GM19023 (cell line): ENCODE measurements at regions not wholly inside any gene's neighbourhood (a gene's known extent, or its start where the extent isn't known, plus 50 kb on each side); places are given as distances from the start of the nearest gene placed in this dataset.
"Not testable (repeated sequence)": the region's sequence is repeated elsewhere in the genome, so short reads cannot be mapped to it uniquely, and the experiment has no call there.

Experiments used
- ATAC-seq: cut with Tn5 transposase; IDR thresholded peaks from one replicate; pipeline ENCODE4 v1.9.1; 2021; ENCODE audit warnings: mild to moderate bottlenecking, moderate library complexity; ENCODE audit not compliant: unreplicated experiment

- ATAC-seq = no peak
These were observed 157.2 kb upstream of the MYRIP start for GRCh38 chr3:39651993-39652739.

DNA sequence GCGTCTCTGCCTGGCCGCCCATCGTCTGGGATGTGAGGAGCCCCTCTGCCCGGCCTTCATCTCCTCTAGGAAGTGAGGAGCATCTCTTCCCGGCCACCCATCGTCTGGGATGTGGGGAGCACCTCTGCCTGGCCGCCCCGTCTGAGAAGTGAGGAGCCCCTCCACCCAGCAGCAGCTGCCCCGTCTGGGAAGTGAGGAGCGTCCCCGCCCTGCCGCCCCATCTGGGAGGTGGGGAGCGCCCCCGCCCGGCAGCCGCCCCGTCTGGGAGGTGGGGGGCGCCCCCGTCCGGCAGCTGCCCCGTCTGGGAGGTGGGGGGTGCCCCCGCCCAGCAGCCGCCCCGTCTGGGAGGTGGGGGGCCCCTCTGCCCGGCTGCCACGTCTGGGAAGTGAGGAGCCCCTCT lies 153.7 kb upstream of the MYRIP start:
- not testable (repeated sequence) for ATAC-seq

GRCh38 chr3:39657075-39657474 lies 152.3 kb upstream of the MYRIP start:
- ATAC-seq = no peak

- ATAC-seq = no peak
These were observed 151.6 kb upstream of the MYRIP start for GRCh38 chr3:39657775-39658174.

- no peak for ATAC-seq
These were observed 144.5 kb upstream of the MYRIP start for GRCh38 chr3:39664931-39665330.

- ATAC-seq = no peak
These were observed 144.0 kb upstream of the MYRIP start for GRCh38 chr3:39665441-39665840.

- ATAC-seq = no peak
These were observed 141.0 kb upstream of the MYRIP start for GRCh38 chr3:39668420-39668819.

DNA sequence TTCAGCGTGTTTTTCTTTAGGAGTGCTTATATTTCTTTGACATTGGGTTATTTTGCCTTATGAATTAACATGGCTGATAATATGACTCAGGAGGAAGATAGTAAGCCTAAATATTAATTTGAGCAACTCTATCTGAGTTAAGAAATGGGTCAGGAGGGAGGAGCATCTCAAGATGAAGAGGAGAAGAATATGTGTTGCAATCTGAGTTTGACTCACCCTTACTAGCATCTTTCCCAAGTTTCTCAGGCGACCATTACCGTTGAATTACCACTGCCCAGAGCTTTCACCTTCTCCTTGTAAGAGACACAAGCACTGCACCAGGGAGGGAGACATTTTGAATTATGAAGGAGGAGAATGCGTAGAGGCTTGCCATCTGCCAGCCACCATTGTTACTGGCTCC lies 138.3 kb upstream of the MYRIP start:
- no peak for ATAC-seq

DNA sequence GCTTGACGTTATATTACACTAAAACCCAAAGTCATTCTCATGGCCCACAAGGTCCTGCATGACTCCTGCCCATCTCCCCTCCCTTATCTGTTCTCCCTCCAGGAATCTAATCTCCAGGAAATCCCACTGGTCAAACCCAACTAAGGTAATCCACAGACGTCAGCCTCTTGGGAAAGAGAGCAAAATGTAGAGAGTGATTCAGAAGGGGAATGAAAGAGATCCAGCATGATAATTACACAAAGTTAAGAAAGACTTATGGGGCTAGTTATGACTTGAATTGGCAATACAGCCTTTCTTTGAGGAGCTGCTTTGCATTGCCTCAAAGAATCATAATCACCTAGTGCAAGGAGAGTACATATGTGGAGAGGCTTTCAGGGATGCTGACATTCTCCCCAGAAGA lies 137.8 kb upstream of the MYRIP start:
- no peak for ATAC-seq

- no peak for ATAC-seq
These were observed 104.0 kb upstream of the MYRIP start for GRCh38 chr3:39705351-39705900.

- ATAC-seq = no peak
These were observed 102.0 kb upstream of the MYRIP start for GRCh38 chr3:39707314-39707909.

DNA sequence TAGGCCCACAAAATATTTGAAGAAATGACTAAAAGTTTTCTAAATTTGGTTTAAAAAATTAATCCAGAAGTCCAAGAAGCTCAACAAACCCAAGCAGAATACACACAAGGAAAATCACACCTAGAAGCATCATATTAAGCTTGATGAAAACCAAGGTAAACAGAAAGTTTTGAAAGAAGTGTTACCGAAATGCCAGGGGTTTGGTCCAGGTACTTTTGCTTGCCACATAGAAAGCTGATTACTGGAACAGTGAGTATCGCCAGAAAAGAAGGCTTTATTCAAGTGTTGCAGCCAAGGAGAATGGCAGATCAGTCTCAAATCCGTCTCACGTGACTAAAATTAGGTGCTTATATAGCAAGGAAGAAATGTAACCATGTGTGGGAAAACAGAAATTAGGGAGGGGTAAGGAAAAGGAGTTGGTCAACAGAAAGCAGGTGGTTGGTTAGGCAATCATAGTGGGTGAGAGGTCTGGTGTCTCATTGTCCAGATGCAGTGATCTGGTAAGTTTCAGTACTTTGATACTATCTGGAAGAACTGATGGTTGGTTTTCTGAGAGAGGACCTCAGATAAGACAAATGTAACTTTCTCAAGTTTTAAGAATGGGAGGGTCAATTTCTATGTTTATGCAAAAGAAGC lies 96.9 kb upstream of the MYRIP start:
- no peak for ATAC-seq

GRCh38 chr3:39713341-39713740 lies 96.1 kb upstream of the MYRIP start:
- not testable (repeated sequence) for ATAC-seq

GRCh38 chr3:39716849-39717248 lies 92.6 kb upstream of the MYRIP start:
- no peak for ATAC-seq

- ATAC-seq = no peak
These were observed 90.5 kb upstream of the MYRIP start for GRCh38 chr3:39718674-39719595.

DNA sequence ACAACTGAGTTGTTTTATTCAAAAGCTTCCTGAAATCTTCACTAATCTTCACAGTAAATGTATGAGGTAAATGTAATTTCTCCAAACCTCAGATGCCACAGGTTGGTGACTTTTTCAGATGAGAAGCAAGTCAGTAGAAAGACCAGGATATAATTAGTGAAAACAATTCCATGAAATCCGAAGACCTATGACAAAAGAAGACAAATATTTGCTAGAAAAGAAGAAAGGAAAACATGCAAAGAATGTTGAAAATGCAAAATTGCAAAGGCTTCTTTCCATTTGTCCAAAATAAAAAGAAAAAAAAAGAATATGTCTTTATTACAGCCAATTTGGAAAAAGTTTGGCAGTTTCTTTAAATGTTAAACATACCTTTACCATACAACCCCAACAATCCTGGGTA lies 88.3 kb upstream of the MYRIP start:
- no peak for ATAC-seq

- no peak for ATAC-seq
These were observed 85.1 kb upstream of the MYRIP start for GRCh38 chr3:39724233-39724846.

DNA sequence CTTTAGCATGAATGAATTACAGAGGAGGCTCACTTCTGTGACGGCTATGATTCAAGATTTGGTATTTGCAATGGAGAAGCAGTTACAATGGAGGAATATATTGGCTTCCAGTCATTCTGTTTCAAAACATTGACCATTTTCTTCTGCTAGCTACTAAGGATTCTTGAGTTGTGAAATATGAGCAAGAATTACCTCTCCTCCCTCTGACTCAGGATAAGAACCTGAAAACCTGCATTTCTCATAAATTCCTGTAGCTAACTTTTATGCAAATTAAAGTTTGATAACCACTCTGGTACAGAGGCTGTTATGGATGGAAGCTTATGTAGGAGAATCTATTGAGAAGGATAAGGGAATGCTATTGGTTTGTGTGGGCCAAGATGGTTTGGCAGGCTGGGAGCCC lies 84.1 kb upstream of the MYRIP start:
- ATAC-seq = no peak

DNA sequence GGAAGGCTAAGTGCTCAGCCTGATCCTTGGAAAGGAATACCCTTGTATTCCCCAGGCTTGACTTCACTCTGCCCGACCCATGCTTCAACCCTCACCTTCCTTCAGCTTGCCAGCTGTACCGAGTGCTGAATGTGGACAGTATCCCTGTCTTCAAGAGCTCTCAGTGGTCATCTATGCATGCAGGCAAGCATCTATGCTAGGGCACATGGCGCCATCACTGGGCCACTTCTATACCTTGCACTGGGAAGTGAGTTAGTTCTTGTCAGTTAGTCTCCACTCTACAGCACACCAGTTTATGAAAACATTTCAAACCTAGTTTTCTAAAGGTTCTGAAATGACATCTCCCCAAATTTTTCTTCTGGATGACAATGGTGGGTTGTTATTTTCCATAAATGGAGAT lies 82.0 kb upstream of the MYRIP start:
- no peak for ATAC-seq

- ATAC-seq = no peak
These were observed 75.6 kb upstream of the MYRIP start for GRCh38 chr3:39733804-39734203.
